Panc1 (cell line): ENCODE measurements at regions not wholly inside any gene's neighbourhood (a gene's known extent, or its start where the extent isn't known, plus 50 kb on each side); places are given as distances from the start of the nearest gene placed in this dataset.

Experiments
- CTCF ChIP-seq: fragments of 450-650 bp; IDR thresholded peaks from 2 replicates; pipeline ENCODE4 v1.5.1; 2017; ENCODE audit warnings: mild to moderate bottlenecking
- POLR2AphosphoS5 ChIP-seq: IDR thresholded peaks from 2 replicates; pipeline ENCODE4 v1.6.1; 2012; ENCODE audit warnings: mild to moderate bottlenecking, low read depth, low read length, moderate library complexity
- REST ChIP-seq, 2 experiments: IDR thresholded peaks; 2 replicates each; pipeline ENCODE4 v1.6.1; 2011 to 2012; ENCODE audit warnings: low read depth in 2 of 2, control low read depth in 1 of 2, low read length in 1 of 2, mild to moderate bottlenecking in 1 of 2, moderate library complexity in 1 of 2; ENCODE audit not compliant: insufficient read depth in 1 of 2
- SIN3A ChIP-seq: IDR thresholded peaks from 2 replicates; pipeline ENCODE4 v1.6.1; 2012; ENCODE audit warnings: low read depth, mild to moderate bottlenecking, low read length, moderate library complexity, borderline replicate concordance; ENCODE audit not compliant: insufficient read depth
- TCF7L2 ChIP-seq: IDR thresholded peaks from 2 replicates; pipeline ENCODE4 v1.6.1; 2011; ENCODE audit warnings: mild to moderate bottlenecking, low read depth, low read length, inconsistent platforms

GRCh38 chr3:5581743-5582142 is 394.2 kb downstream of the EDEM1 start:
- TF ChIP-seq CTCF: no peak
- TF ChIP-seq REST (IDR thresholded peaks at IDR 0.05; ENCODE audit: insufficient read depth in 1 of 2, low read depth in 2 of 2, low read length in 1 of 2): no peak
- no peak for TF ChIP-seq POLR2AphosphoS5
- no peak for TF ChIP-seq SIN3A
- no peak for TF ChIP-seq TCF7L2
